GM18951 (cell line): ENCODE measurements at regions not wholly inside any gene's neighbourhood (a gene's known extent, or its start where the extent isn't known, plus 50 kb on each side); places are given as distances from the start of the nearest gene placed in this dataset.

Experiments used
- POLR2A ChIP-seq: IDR thresholded peaks from 4 replicates; pipeline ENCODE4 v1.6.1; 2011; ENCODE audit warnings: mild to moderate bottlenecking; ENCODE audit not compliant: insufficient read length, insufficient read depth; ENCODE audit errors: extremely low read depth
- in situ Hi-C: fragments of 300-500 bp; cut with MboI; formaldehyde crosslinking; loops from one replicate; pipeline ENCODE4 v1.12.0; 2022; ENCODE audit warnings: low sequenced_read_pairs, mixed read lengths, inconsistent platforms; ENCODE audit not compliant: unreplicated experiment

GRCh38 chr10:83037653-83038052 lies 1101.7 kb upstream of the GHITM start:
- in situ Hi-C loops: no loop called here
- TF ChIP-seq POLR2A: no peak

- in situ Hi-C loops: no loop called here
- no peak for TF ChIP-seq POLR2A
Measured at GRCh38 chr10:83038631-83039030, 1100.7 kb upstream of the GHITM start.

- in situ Hi-C loops: no loop called here
- no peak for TF ChIP-seq POLR2A
Measured at GRCh38 chr10:83045731-83046130, 1093.6 kb upstream of the GHITM start.

- no peak for TF ChIP-seq POLR2A
- in situ Hi-C loops: no loop called here
Measured at GRCh38 chr10:83050815-83051214, 1088.5 kb upstream of the GHITM start.

GRCh38 chr10:83062871-83063270 lies 1076.4 kb upstream of the GHITM start:
- TF ChIP-seq POLR2A: no peak
- in situ Hi-C loops: no loop called here

GRCh38 chr10:83073472-83073871 lies 1065.8 kb upstream of the GHITM start:
- TF ChIP-seq POLR2A: no peak
- in situ Hi-C loops: no loop called here

GRCh38 chr10:83075016-83075814 lies 1064.1 kb upstream of the GHITM start:
- TF ChIP-seq POLR2A: no peak
- in situ Hi-C loops: no loop called here

GRCh38 chr10:83075815-83076355 lies 1063.4 kb upstream of the GHITM start:
- no peak for TF ChIP-seq POLR2A
- in situ Hi-C loops: no loop called here

GRCh38 chr10:83076443-83076842 lies 1062.9 kb upstream of the GHITM start:
- in situ Hi-C loops: no loop called here
- TF ChIP-seq POLR2A: no peak

- in situ Hi-C loops: no loop called here
- TF ChIP-seq POLR2A: no peak
Measured at GRCh38 chr10:83078160-83078559, 1061.1 kb upstream of the GHITM start.

GRCh38 chr10:83078645-83079044 lies 1060.7 kb upstream of the GHITM start:
- in situ Hi-C loops: no loop called here
- TF ChIP-seq POLR2A: no peak

GRCh38 chr10:83083831-83084230 lies 1055.5 kb upstream of the GHITM start:
- TF ChIP-seq POLR2A: no peak
- in situ Hi-C loops: no loop called here

- in situ Hi-C loops: no loop called here
- no peak for TF ChIP-seq POLR2A
Measured at GRCh38 chr10:83089335-83089734, 1050.0 kb upstream of the GHITM start.

GRCh38 chr10:83104616-83105015 lies 1034.7 kb upstream of the GHITM start:
- in situ Hi-C loops: no loop called here
- no peak for TF ChIP-seq POLR2A
